Neuron (in vitro differentiated cells): ENCODE measurements at regions not wholly inside any gene's neighbourhood (a gene's known extent, or its start where the extent isn't known, plus 50 kb on each side); places are given as distances from the start of the nearest gene placed in this dataset.

Experiments used
- H2AFZ ChIP-seq: one replicate; pipeline ENCODE4 v1.6.1; 2013; ENCODE audit warnings: low read depth, mild to moderate bottlenecking, inconsistent platforms, low read length, moderate library complexity
- H3K27me3 ChIP-seq: one replicate; pipeline ENCODE4 v1.6.1; 2013; ENCODE audit warnings: low read length; ENCODE audit not compliant: insufficient read depth
- H3K36me3 ChIP-seq: one replicate; pipeline ENCODE4 v1.6.1; 2013; ENCODE audit warnings: low read length; ENCODE audit not compliant: insufficient read depth
- H3K4me1 ChIP-seq: one replicate; pipeline ENCODE4 v1.6.1; 2013; ENCODE audit warnings: low read length; ENCODE audit not compliant: insufficient read depth
- H3K4me3 ChIP-seq: 2 replicates; pipeline ENCODE4 v1.5.1; 2013; ENCODE audit warnings: mild to moderate bottlenecking, low read length, moderate library complexity
- H3K9me3 ChIP-seq: one replicate; pipeline ENCODE4 v1.6.1; 2013; ENCODE audit warnings: low read length

- Histone ChIP-seq H3K4me3 (no peak overlapping the region), H2AFZ (no peak overlapping the region), H3K4me1 (no peaks in the 10 kb centered on the region), H3K9me3 (no peaks in the 10 kb centered on the region), H3K27me3 (no peaks in the 10 kb centered on the region), H3K36me3 (no peaks in the 10 kb centered on the region)
These were observed 207.7 kb downstream of the DSEL start for GRCh38 chr18:67308819-67309218.

DNA sequence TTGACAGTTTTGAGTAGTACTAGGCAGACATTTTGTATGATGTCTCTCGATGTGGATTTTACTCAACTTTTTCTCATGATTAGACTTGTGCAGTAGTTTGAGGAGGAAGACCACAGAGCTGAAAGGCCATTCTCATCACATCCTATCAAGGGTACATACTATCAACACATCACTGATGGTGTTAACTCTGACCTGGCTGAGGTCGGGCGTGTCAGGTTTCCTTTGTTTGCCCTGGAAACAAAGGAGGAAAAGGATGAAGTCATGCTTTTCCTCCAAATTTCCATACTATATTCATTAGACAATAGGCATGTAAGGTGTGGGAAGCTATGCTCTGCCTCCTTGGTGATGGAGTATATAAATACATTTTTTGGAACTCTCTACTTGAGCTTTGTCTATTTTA is 211.1 kb downstream of the DSEL start:
- no peak overlapping the region for H2AFZ ChIP-seq
- no peak overlapping the region for H3K4me3 ChIP-seq
- no peaks in the 10 kb centered on the region for H3K4me1 ChIP-seq
- peaks cover 2% of the 10 kb centered on the region for H3K9me3 ChIP-seq
- no peaks in the 10 kb centered on the region for H3K27me3 ChIP-seq
- H3K36me3 ChIP-seq, result no peaks in the 10 kb centered on the region

DNA sequence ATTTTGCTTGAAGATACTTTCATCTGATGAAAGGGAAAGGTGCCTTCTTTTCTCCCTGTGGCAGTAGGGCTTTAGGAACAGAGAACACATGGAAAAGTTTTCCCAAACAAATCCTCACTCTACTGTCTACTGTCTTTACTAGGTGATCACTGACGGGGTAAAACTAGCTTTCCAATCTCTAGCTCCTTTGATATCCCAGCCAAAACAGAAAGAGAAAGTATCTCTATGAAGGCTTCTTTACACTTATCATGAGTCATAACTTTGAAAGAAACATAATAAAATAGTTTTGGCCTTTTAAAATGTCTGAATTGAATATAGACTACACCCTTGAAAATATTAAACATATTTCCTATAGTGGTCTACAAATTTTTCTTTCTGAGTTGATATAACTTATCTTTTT is 214.5 kb downstream of the DSEL start:
- no peaks in the 10 kb centered on the region for H3K27me3 ChIP-seq
- H3K4me1 ChIP-seq, result no peaks in the 10 kb centered on the region
- no peaks in the 10 kb centered on the region for H3K36me3 ChIP-seq
- H3K4me3 ChIP-seq, result no peak overlapping the region
- H2AFZ ChIP-seq, result no peak overlapping the region
- peaks cover 8% of the 10 kb centered on the region for H3K9me3 ChIP-seq

GRCh38 chr18:67301592-67301991 is 214.9 kb downstream of the DSEL start:
- H3K36me3 ChIP-seq, result no peaks in the 10 kb centered on the region
- peaks cover 8% of the 10 kb centered on the region for H3K9me3 ChIP-seq
- H3K4me1 ChIP-seq, result no peaks in the 10 kb centered on the region
- H2AFZ ChIP-seq, result no peak overlapping the region
- no peak overlapping the region for H3K4me3 ChIP-seq
- H3K27me3 ChIP-seq, result no peaks in the 10 kb centered on the region

- Histone ChIP-seq H3K4me1 (no peaks in the 10 kb centered on the region), H3K36me3 (no peaks in the 10 kb centered on the region), H3K9me3 (peaks cover 8% of the 10 kb centered on the region), H3K27me3 (no peaks in the 10 kb centered on the region), H3K4me3 (no peak overlapping the region), H2AFZ (no peak overlapping the region)
These were observed 216.0 kb downstream of the DSEL start for GRCh38 chr18:67300498-67300897.

- H2AFZ ChIP-seq, result no peak overlapping the region
- no peaks in the 10 kb centered on the region for H3K36me3 ChIP-seq
- no peak overlapping the region for H3K4me3 ChIP-seq
- H3K9me3 ChIP-seq, result no peaks in the 10 kb centered on the region
- H3K4me1 ChIP-seq, result no peaks in the 10 kb centered on the region
- H3K27me3 ChIP-seq, result no peaks in the 10 kb centered on the region
These were observed 223.7 kb downstream of the DSEL start for GRCh38 chr18:67292814-67293213.

DNA sequence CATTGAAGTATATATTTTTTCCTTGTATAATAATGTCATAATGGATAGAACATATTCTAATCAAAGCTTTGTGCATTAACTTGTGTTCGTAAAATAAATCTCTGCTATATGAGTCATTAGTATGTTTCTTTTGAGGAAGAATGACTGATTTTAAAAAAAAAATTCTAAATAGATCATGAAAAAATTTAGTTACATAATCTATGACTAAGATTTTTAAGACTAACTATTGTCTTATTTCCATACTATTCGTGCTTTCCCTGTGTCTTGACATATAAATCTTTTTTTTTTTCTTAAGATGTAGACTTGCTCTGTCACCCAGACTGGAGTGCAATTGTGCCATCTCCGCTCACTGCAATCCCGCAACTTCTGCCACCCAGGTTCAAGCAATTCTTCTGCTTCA is 226.1 kb downstream of the DSEL start:
- Histone ChIP-seq H3K4me3 (no peak overlapping the region), H2AFZ (no peak overlapping the region), H3K4me1 (no peaks in the 10 kb centered on the region), H3K27me3 (no peaks in the 10 kb centered on the region), H3K36me3 (no peaks in the 10 kb centered on the region), H3K9me3 (no peaks in the 10 kb centered on the region)

- H3K27me3 ChIP-seq, result no peaks in the 10 kb centered on the region
- no peak overlapping the region for H2AFZ ChIP-seq
- no peak overlapping the region for H3K4me3 ChIP-seq
- H3K9me3 ChIP-seq, result no peaks in the 10 kb centered on the region
- H3K36me3 ChIP-seq, result no peaks in the 10 kb centered on the region
- no peaks in the 10 kb centered on the region for H3K4me1 ChIP-seq
These were observed 230.9 kb downstream of the DSEL start for GRCh38 chr18:67285583-67285982.

DNA sequence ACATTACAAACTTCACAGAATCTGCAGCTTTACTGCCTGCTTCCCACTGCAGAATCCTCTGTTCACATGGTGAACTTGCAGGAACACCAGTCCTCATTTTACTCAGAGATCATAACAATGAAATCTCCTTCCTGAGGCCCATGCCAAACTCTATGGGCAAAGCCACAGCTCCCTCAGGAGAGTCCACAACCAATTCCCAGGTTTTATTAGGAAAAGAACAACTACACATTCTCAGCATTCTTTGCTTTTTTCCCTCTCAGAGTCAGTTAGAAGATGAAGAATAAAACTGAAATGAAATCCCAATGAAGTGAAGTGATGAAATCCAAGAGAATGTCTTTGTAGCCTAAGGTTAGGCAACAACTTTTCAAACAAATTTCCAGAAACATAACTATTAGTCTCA is 233.7 kb downstream of the DSEL start:
- Histone ChIP-seq H2AFZ (no peak overlapping the region), H3K27me3 (no peaks in the 10 kb centered on the region), H3K4me1 (no peaks in the 10 kb centered on the region), H3K36me3 (no peaks in the 10 kb centered on the region), H3K4me3 (no peak overlapping the region), H3K9me3 (no peaks in the 10 kb centered on the region)

- Histone ChIP-seq H3K9me3 (no peaks in the 10 kb centered on the region), H3K4me1 (no peaks in the 10 kb centered on the region), H3K27me3 (no peaks in the 10 kb centered on the region), H2AFZ (no peak overlapping the region), H3K4me3 (no peak overlapping the region), H3K36me3 (no peaks in the 10 kb centered on the region)
These were observed 234.8 kb downstream of the DSEL start for GRCh38 chr18:67281746-67282145.

DNA sequence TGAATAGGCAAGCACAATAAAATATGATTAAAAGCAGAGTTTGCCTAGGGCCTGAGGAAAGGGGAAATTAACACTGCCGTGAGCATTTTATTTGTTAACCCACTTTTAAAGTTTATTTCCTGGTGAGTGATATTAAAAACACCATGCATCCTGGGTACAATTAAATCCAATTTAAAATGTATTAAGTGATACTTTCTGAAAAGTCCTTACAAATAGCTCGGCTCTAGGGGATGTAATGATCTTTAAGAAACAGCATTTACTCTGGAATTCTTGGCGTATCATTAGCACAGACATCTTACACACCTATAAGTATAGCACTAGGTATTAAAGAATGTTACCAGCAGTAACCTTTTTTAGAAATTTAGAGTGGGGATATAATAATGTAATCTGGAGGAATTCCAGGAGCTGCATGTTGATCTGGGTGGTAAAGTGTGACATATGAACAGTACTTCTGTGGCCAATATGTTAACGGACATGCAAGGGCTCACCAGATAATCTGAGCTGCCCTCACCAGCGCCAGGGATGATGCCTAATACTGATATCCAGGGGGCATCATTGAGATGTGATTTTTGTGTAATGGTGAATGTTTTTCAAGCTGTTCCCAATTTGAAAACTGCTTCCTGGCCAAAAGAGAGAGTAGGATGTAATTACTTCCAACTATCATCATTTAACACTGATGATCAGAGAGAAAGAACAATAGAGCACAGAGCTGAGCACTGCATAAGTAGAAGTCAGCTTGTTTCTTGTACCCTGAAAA is 235.9 kb downstream of the DSEL start:
- H3K4me3 ChIP-seq, result no peak overlapping the region
- H2AFZ ChIP-seq, result no peak overlapping the region
- no peaks in the 10 kb centered on the region for H3K36me3 ChIP-seq
- H3K4me1 ChIP-seq, result no peaks in the 10 kb centered on the region
- H3K27me3 ChIP-seq, result no peaks in the 10 kb centered on the region
- no peaks in the 10 kb centered on the region for H3K9me3 ChIP-seq

- H3K4me3 ChIP-seq, result no peak overlapping the region
- H3K36me3 ChIP-seq, result no peaks in the 10 kb centered on the region
- no peaks in the 10 kb centered on the region for H3K9me3 ChIP-seq
- no peaks in the 10 kb centered on the region for H3K27me3 ChIP-seq
- no peaks in the 10 kb centered on the region for H3K4me1 ChIP-seq
- H2AFZ ChIP-seq, result no peak overlapping the region
These were observed 236.5 kb downstream of the DSEL start for GRCh38 chr18:67279988-67280387.

GRCh38 chr18:67278984-67279383 is 237.5 kb downstream of the DSEL start:
- Histone ChIP-seq H3K4me1 (no peaks in the 10 kb centered on the region), H3K4me3 (no peak overlapping the region), H3K36me3 (no peaks in the 10 kb centered on the region), H3K9me3 (no peaks in the 10 kb centered on the region), H3K27me3 (no peaks in the 10 kb centered on the region), H2AFZ (no peak overlapping the region)

- Histone ChIP-seq H2AFZ (no peak overlapping the region), H3K9me3 (no peaks in the 10 kb centered on the region), H3K4me1 (no peaks in the 10 kb centered on the region), H3K4me3 (no peak overlapping the region), H3K36me3 (no peaks in the 10 kb centered on the region), H3K27me3 (no peaks in the 10 kb centered on the region)
These were observed 239.9 kb downstream of the DSEL start for GRCh38 chr18:67276638-67277037.
